ENCODE measurements at regions not wholly inside any gene's neighbourhood (a gene's known extent, or its start where the extent isn't known, plus 50 kb on each side); places are given as distances from the start of the nearest gene placed in this dataset.

GRCh38 chr17:14803826-14804225 is 461.3 kb downstream of the PMP22 start:
- H4K91ac ChIP-seq (replicated peaks; ENCODE audit: insufficient read length, low read length): no peak overlapping the region
- H2BK120ac ChIP-seq (replicated peaks; ENCODE audit: low read depth, low read length): no peak overlapping the region
- H3K23me2 ChIP-seq (ENCODE audit: low read depth, low read length): no peaks in the 10 kb centered on the region
- no peak overlapping the region for H2BK12ac ChIP-seq (ENCODE audit: low read depth, low read length)
- no peak overlapping the region for H4K5ac ChIP-seq (ENCODE audit: insufficient read length, low read depth, low read length)
- H3K14ac ChIP-seq (ENCODE audit: insufficient read length): no peak overlapping the region
- no peaks in the 10 kb centered on the region for H3K27me3 ChIP-seq (replicated peaks in 1 of 4; ENCODE audit: control insufficient read depth in 3 of 4, extremely low read depth in 1 of 4, insufficient read depth in 3 of 4, low read length in 3 of 4)
- no peak overlapping the region for H3K23ac ChIP-seq (ENCODE audit: insufficient read length)
- H3K4me3 ChIP-seq (ENCODE audit: extremely low read depth in 1 of 4, insufficient read depth in 2 of 4, low read depth in 3 of 4, low read length in 4 of 4): no peak overlapping the region
- no peaks in the 10 kb centered on the region for H3K9me3 ChIP-seq (ENCODE audit: insufficient read depth in 2 of 2, low read depth in 1 of 2, low read length in 1 of 2)
- H2BK20ac ChIP-seq (ENCODE audit: low read length): no peak overlapping the region
- DNase-seq (ENCODE audit: low read depth in 1 of 2, low spot score in 2 of 2): no peak
- H4K20me1 ChIP-seq (replicated peaks in 1 of 2; ENCODE audit: control insufficient read depth in 1 of 2, insufficient read depth in 2 of 2, low read length in 2 of 2): no peaks in the 10 kb centered on the region
- TF ChIP-seq MAFK (IDR thresholded peaks at IDR 0.05; ENCODE audit: low read depth, low read length): no peak
- TF ChIP-seq BACH1 (IDR thresholded peaks at IDR 0.05; ENCODE audit: low read length): no peak
- TF ChIP-seq SUZ12 (IDR thresholded peaks at IDR 0.05; ENCODE audit: low read length): no peak
- no peak for TF ChIP-seq YY1 (IDR thresholded peaks at IDR 0.05; ENCODE audit: low read depth, low read length)
- no peak for TF ChIP-seq POLR2AphosphoS5 (IDR thresholded peaks at IDR 0.05; ENCODE audit: low read depth, low read length)
- no peak for TF ChIP-seq BCL11A (IDR thresholded peaks at IDR 0.05; ENCODE audit: low read depth in 2 of 2, low read length in 2 of 2)
- no peak for TF ChIP-seq USF2 (IDR thresholded peaks at IDR 0.05; ENCODE audit: low read length)
- TF ChIP-seq SP1 (IDR thresholded peaks at IDR 0.05; ENCODE audit: low read depth, low read length): no peak
- no peak for TF ChIP-seq SP4 (IDR thresholded peaks at IDR 0.05; ENCODE audit: low read length)
- no peak overlapping the region for H2BK15ac ChIP-seq (ENCODE audit: low read length)
- no peak overlapping the region for H3K4me2 ChIP-seq (ENCODE audit: insufficient read depth in 1 of 2, low read depth in 2 of 2, low read length in 2 of 2)
- H4K8ac ChIP-seq (ENCODE audit: extremely low read depth, insufficient read depth, low read length): no peak overlapping the region
- no peak overlapping the region for H3K4ac ChIP-seq (replicated peaks; ENCODE audit: insufficient read length, low read depth, low read length)
- no peak overlapping the region for H3K56ac ChIP-seq (replicated peaks; ENCODE audit: insufficient read length, low read depth, low read length)
- FAIRE-seq: no peak
- H2BK5ac ChIP-seq (ENCODE audit: low read depth, low read length): no peak overlapping the region
- ChIA-PET CTCF (ENCODE audit: partially characterized antibody) (interaction anchor here (0.6 to 3.1 kb wide), 5 partner anchors 9 to 502 kb away, joined by 3 to 15 read pairs (median 4); partner anchors contain the start of gene HS3ST3B1), POLR2A (ENCODE audit: partially characterized antibody) (no interaction called here)
- 90% methylated on average over 3 of the region's 3 CpGs; no CpG with 5 or more reads in 1 of the 2 experiments for whole genome bisulfite sequencing, 2 experiments (ENCODE audit: extremely low coverage in 1 of 2, insufficient coverage in 1 of 2, insufficient read length in 1 of 2, insufficient replicate concordance in 2 of 2, low coverage in 1 of 2, low lambda C conversion rate in 2 of 2, missing lambda C conversion rate in 1 of 2)
- peak overlapping the region; percentile 13; the same call in 1 of the 2 replicates for H2AFZ ChIP-seq (ENCODE audit: low read length)
- H3K79me2 ChIP-seq (ENCODE audit: control insufficient read depth in 1 of 2, insufficient read depth in 2 of 2, low read length in 2 of 2): no peaks in the 10 kb centered on the region
- H3K36me3 ChIP-seq (ENCODE audit: control insufficient read depth in 2 of 4, insufficient read depth in 4 of 4, low read length in 3 of 4): no peaks in the 10 kb centered on the region
- H3K27ac ChIP-seq (ENCODE audit: low read depth, low read length): no peak overlapping the region
- no peak overlapping the region for H3K18ac ChIP-seq (ENCODE audit: extremely low read depth, low read length)
- no peak overlapping the region for H3K9ac ChIP-seq (replicated peaks in 1 of 4; ENCODE audit: extremely low read depth in 1 of 4, low read depth in 3 of 4, low read length in 3 of 4)
- H2AK5ac ChIP-seq (ENCODE audit: low read depth, low read length): no peak overlapping the region
- no peaks in the 10 kb centered on the region for H3K79me1 ChIP-seq (ENCODE audit: low read depth, low read length)
- no peaks in the 10 kb centered on the region for H3K4me1 ChIP-seq (replicated peaks in 1 of 4; ENCODE audit: control insufficient read depth in 3 of 4, insufficient read depth in 4 of 4, low read length in 3 of 4)

Measured in H1 (cell line).